ENCODE measurements at regions not wholly inside any gene's neighbourhood (a gene's known extent, or its start where the extent isn't known, plus 50 kb on each side); places are given as distances from the start of the nearest gene placed in this dataset.

DNA sequence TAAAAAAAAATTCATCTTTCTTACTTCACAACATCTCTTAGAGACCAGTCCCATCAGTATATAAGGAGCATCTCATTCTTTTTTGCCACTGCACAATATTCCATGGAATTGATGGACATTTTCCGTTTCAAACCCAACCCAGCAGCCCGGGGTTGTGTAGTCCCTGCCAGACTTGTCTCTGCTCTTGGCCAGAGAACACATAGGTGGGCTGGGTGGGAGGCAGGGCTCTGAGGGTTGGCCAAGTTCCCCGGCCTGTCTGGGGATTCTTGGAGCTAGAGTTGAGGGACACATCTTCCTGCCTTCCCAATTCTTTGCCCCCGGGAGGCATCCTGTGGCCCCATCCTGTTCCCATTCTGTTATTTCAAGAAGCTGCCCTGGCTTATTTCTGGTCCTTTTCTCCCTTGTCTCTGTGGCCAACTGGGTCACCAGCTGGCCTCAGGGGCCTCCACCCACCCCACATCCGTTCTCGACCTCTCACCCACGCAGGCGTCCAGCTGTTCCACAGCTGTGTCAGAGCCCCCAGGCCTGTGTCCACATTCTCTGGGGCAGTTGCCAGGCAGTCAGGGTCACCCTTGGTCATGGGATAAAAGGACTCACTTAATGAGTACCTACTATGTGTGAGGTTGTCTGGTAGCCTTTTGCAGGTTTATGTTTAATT, 52.0 kb upstream of the CCDC63 start:
- Mint-ChIP-seq H3K9me3 (peaks cover 3% of the 10 kb centered on the region), H3K27me3 (no peaks in the 10 kb centered on the region), H3K4me3 (no peak overlapping the region), H3K27ac (no peak overlapping the region), H3K4me1 (peaks cover 2% of the 10 kb centered on the region), H3K36me3 (ENCODE audit: low read depth) (no peaks in the 10 kb centered on the region)
- POLR2A ChIA-PET = no interaction called here
- no peak for DNase-seq
- CTCF ChIA-PET = interaction anchor here (1.4 kb wide), 1 partner anchor 16 kb away, joined by 4 read pairs; no protein-coding TSS in a partner anchor

DNA sequence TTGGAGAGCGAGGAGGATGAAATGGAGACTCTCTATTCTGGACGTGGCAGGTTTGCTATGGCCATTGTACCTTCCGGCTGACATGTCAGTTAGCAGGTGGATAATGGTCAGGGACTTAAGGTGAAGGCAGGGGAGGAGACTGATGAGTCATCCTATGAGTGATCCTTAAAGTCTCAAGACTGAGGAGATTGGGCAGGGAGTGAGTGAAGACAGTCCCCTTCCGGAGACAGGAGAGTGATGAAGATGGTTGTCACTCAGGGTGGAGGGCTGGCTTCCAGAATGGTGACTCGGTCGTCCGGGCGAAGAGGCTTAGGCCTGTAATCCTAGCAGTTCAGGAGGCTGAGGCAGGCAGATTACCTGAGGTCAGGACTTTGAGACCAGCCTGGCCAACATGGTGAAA, 49.8 kb upstream of the CCDC63 start:
- ChIA-PET POLR2A (no interaction called here), CTCF (interaction anchor here (0.7 to 1.4 kb wide), 2 partner anchors 10 to 12 kb away, joined by 3 to 4 read pairs; no protein-coding TSS in a partner anchor)
- no peak for DNase-seq
- no peak overlapping the region for H3K27ac Mint-ChIP-seq
- H3K4me1 Mint-ChIP-seq = no peaks in the 10 kb centered on the region
- peaks cover 9% of the 10 kb centered on the region for H3K9me3 Mint-ChIP-seq
- H3K27me3 Mint-ChIP-seq = no peaks in the 10 kb centered on the region
- H3K4me3 Mint-ChIP-seq = no peak overlapping the region
- H3K36me3 Mint-ChIP-seq (ENCODE audit: low read depth) = no peaks in the 10 kb centered on the region
